ENCODE measurements at regions not wholly inside any gene's neighbourhood (a gene's known extent, or its start where the extent isn't known, plus 50 kb on each side); places are given as distances from the start of the nearest gene placed in this dataset.

- H3K4me1 ChIP-seq (ENCODE audit: control insufficient read depth, insufficient read depth, low read length), result no peaks in the 10 kb centered on the region
- 76% methylated on average over 2 of the region's 2 CpGs for WGBS (ENCODE audit: insufficient coverage)
- DNase-seq (ENCODE audit: low read depth in 4 of 6, low spot score in 6 of 6), result peak in 1 of 6 donors; percentile 10
Observed at GRCh38 chr13:109451726-109452125, 334.7 kb downstream of the IRS2 start.

GRCh38 chr13:109448629-109449028, 337.8 kb downstream of the IRS2 start:
- Histone ChIP-seq H3K27me3 (ENCODE audit: control insufficient read depth, insufficient read depth, low read length) (no peaks in the 10 kb centered on the region), H3K36me3 (ENCODE audit: control insufficient read depth, insufficient read depth, low read length) (no peaks in the 10 kb centered on the region), H3K4me1 (ENCODE audit: control insufficient read depth, insufficient read depth, low read length) (no peaks in the 10 kb centered on the region), H3K27ac (ENCODE audit: low read depth, low read length) (no peak overlapping the region), H3K9me3 (ENCODE audit: control insufficient read depth, insufficient read depth, low read length) (peaks cover 2% of the 10 kb centered on the region), H3K4me3 (ENCODE audit: low read depth, low read length) (no peak overlapping the region)
- DNase-seq (ENCODE audit: low read depth in 4 of 6, low spot score in 6 of 6), result no peak
- WGBS (ENCODE audit: insufficient coverage), result 83% methylated on average over 3 of the region's 8 CpGs

More at GRCh38 chr13:109451726-109452125, 334.7 kb downstream of the IRS2 start:
- Histone ChIP-seq H3K27me3 (ENCODE audit: control insufficient read depth, insufficient read depth, low read length) (no peaks in the 10 kb centered on the region), H3K27ac (ENCODE audit: low read depth, low read length) (no peak overlapping the region), H3K9me3 (ENCODE audit: control insufficient read depth, insufficient read depth, low read length) (peaks cover 2% of the 10 kb centered on the region), H3K36me3 (ENCODE audit: control insufficient read depth, insufficient read depth, low read length) (no peaks in the 10 kb centered on the region), H3K4me3 (ENCODE audit: low read depth, low read length) (no peak overlapping the region)

GRCh38 chr13:109447667-109448066, 338.7 kb downstream of the IRS2 start:
- H3K27ac ChIP-seq (ENCODE audit: low read depth, low read length), result no peak overlapping the region
- H3K27me3 ChIP-seq (ENCODE audit: control insufficient read depth, insufficient read depth, low read length), result no peaks in the 10 kb centered on the region
- 94% methylated on average over 4 of the region's 4 CpGs for WGBS (ENCODE audit: insufficient coverage)
- peaks cover under 1% of the 10 kb centered on the region for H3K9me3 ChIP-seq (ENCODE audit: control insufficient read depth, insufficient read depth, low read length)
- no peak overlapping the region for H3K4me3 ChIP-seq (ENCODE audit: low read depth, low read length)
- no peaks in the 10 kb centered on the region for H3K36me3 ChIP-seq (ENCODE audit: control insufficient read depth, insufficient read depth, low read length)
- no peaks in the 10 kb centered on the region for H3K4me1 ChIP-seq (ENCODE audit: control insufficient read depth, insufficient read depth, low read length)
- no peak for DNase-seq (ENCODE audit: low read depth in 4 of 6, low spot score in 6 of 6)

- no peaks in the 10 kb centered on the region for H3K9me3 ChIP-seq (ENCODE audit: control insufficient read depth, insufficient read depth, low read length)
- no peaks in the 10 kb centered on the region for H3K36me3 ChIP-seq (ENCODE audit: control insufficient read depth, insufficient read depth, low read length)
- peaks cover 4% of the 10 kb centered on the region for H3K4me1 ChIP-seq (ENCODE audit: control insufficient read depth, insufficient read depth, low read length)
- peak overlapping the region; percentile 17 for H3K27ac ChIP-seq (ENCODE audit: low read depth, low read length)
- no peak for DNase-seq (ENCODE audit: low read depth in 4 of 6, low spot score in 6 of 6)
- no peak overlapping the region for H3K4me3 ChIP-seq (ENCODE audit: low read depth, low read length)
- no peaks in the 10 kb centered on the region for H3K27me3 ChIP-seq (ENCODE audit: control insufficient read depth, insufficient read depth, low read length)
- no CpG with 5 or more reads among the region's 4 CpGs for WGBS (ENCODE audit: insufficient coverage)
Observed at GRCh38 chr13:109440320-109440719, 346.1 kb downstream of the IRS2 start.

GRCh38 chr13:109439813-109440212, 346.6 kb downstream of the IRS2 start:
- peak overlapping the region; percentile 17 for H3K27ac ChIP-seq (ENCODE audit: low read depth, low read length)
- H3K27me3 ChIP-seq (ENCODE audit: control insufficient read depth, insufficient read depth, low read length), result no peaks in the 10 kb centered on the region
- 86% methylated on average over 6 of the region's 6 CpGs for WGBS (ENCODE audit: insufficient coverage)
- DNase-seq (ENCODE audit: low read depth in 4 of 6, low spot score in 6 of 6), result no peak
- H3K36me3 ChIP-seq (ENCODE audit: control insufficient read depth, insufficient read depth, low read length), result no peaks in the 10 kb centered on the region
- H3K4me3 ChIP-seq (ENCODE audit: low read depth, low read length), result no peak overlapping the region
- H3K4me1 ChIP-seq (ENCODE audit: control insufficient read depth, insufficient read depth, low read length), result peaks cover 4% of the 10 kb centered on the region
- H3K9me3 ChIP-seq (ENCODE audit: control insufficient read depth, insufficient read depth, low read length), result no peaks in the 10 kb centered on the region

GRCh38 chr13:109436841-109437240, 349.5 kb downstream of the IRS2 start:
- no CpG with 5 or more reads among the region's 2 CpGs for WGBS (ENCODE audit: insufficient coverage)

GRCh38 chr13:109436055-109436622, 350.2 kb downstream of the IRS2 start:
- H3K4me3 ChIP-seq (ENCODE audit: low read depth, low read length), result no peak overlapping the region
- H3K27ac ChIP-seq (ENCODE audit: low read depth, low read length), result no peak overlapping the region
- no peaks in the 10 kb centered on the region for H3K27me3 ChIP-seq (ENCODE audit: control insufficient read depth, insufficient read depth, low read length)
- no peak for DNase-seq (ENCODE audit: low read depth in 4 of 6, low spot score in 6 of 6)
- no peaks in the 10 kb centered on the region for H3K36me3 ChIP-seq (ENCODE audit: control insufficient read depth, insufficient read depth, low read length)
- peaks cover 4% of the 10 kb centered on the region for H3K4me1 ChIP-seq (ENCODE audit: control insufficient read depth, insufficient read depth, low read length)
- H3K9me3 ChIP-seq (ENCODE audit: control insufficient read depth, insufficient read depth, low read length), result peaks cover 1% of the 10 kb centered on the region
- WGBS (ENCODE audit: insufficient coverage), result 93% methylated on average over 7 of the region's 7 CpGs

More at GRCh38 chr13:109436841-109437240, 349.5 kb downstream of the IRS2 start:
- Histone ChIP-seq H3K36me3 (ENCODE audit: control insufficient read depth, insufficient read depth, low read length) (no peaks in the 10 kb centered on the region), H3K27ac (ENCODE audit: low read depth, low read length) (no peak overlapping the region), H3K9me3 (ENCODE audit: control insufficient read depth, insufficient read depth, low read length) (peaks cover 1% of the 10 kb centered on the region), H3K27me3 (ENCODE audit: control insufficient read depth, insufficient read depth, low read length) (no peaks in the 10 kb centered on the region), H3K4me1 (ENCODE audit: control insufficient read depth, insufficient read depth, low read length) (peaks cover 4% of the 10 kb centered on the region), H3K4me3 (ENCODE audit: low read depth, low read length) (no peak overlapping the region)
- no peak for DNase-seq (ENCODE audit: low read depth in 4 of 6, low spot score in 6 of 6)

GRCh38 chr13:109431217-109431616, 355.2 kb downstream of the IRS2 start:
- DNase-seq (ENCODE audit: low read depth in 4 of 6, low spot score in 6 of 6), result no peak
- Histone ChIP-seq H3K4me3 (ENCODE audit: low read depth, low read length) (no peak overlapping the region), H3K9me3 (ENCODE audit: control insufficient read depth, insufficient read depth, low read length) (peaks cover 1% of the 10 kb centered on the region), H3K27ac (ENCODE audit: low read depth, low read length) (no peak overlapping the region), H3K4me1 (ENCODE audit: control insufficient read depth, insufficient read depth, low read length) (no peaks in the 10 kb centered on the region), H3K27me3 (ENCODE audit: control insufficient read depth, insufficient read depth, low read length) (no peaks in the 10 kb centered on the region), H3K36me3 (ENCODE audit: control insufficient read depth, insufficient read depth, low read length) (no peaks in the 10 kb centered on the region)
- WGBS (ENCODE audit: insufficient coverage), result no CpG with 5 or more reads among the region's 2 CpGs

GRCh38 chr13:109428146-109428545, 358.2 kb downstream of the IRS2 start:
- H3K9me3 ChIP-seq (ENCODE audit: control insufficient read depth, insufficient read depth, low read length), result peaks cover 1% of the 10 kb centered on the region
- H3K4me1 ChIP-seq (ENCODE audit: control insufficient read depth, insufficient read depth, low read length), result no peaks in the 10 kb centered on the region
- WGBS (ENCODE audit: insufficient coverage), result 100% methylated on average over 1 of the region's 3 CpGs
- H3K36me3 ChIP-seq (ENCODE audit: control insufficient read depth, insufficient read depth, low read length), result no peaks in the 10 kb centered on the region
- H3K4me3 ChIP-seq (ENCODE audit: low read depth, low read length), result no peak overlapping the region
- no peak for DNase-seq (ENCODE audit: low read depth in 4 of 6, low spot score in 6 of 6)
- no peaks in the 10 kb centered on the region for H3K27me3 ChIP-seq (ENCODE audit: control insufficient read depth, insufficient read depth, low read length)
- H3K27ac ChIP-seq (ENCODE audit: low read depth, low read length), result no peak overlapping the region

- no CpG with 5 or more reads among the region's 3 CpGs for WGBS (ENCODE audit: insufficient coverage)
- Histone ChIP-seq H3K27ac (ENCODE audit: low read depth, low read length) (no peak overlapping the region), H3K9me3 (ENCODE audit: control insufficient read depth, insufficient read depth, low read length) (peaks cover under 1% of the 10 kb centered on the region), H3K27me3 (ENCODE audit: control insufficient read depth, insufficient read depth, low read length) (no peaks in the 10 kb centered on the region), H3K4me1 (ENCODE audit: control insufficient read depth, insufficient read depth, low read length) (no peaks in the 10 kb centered on the region), H3K36me3 (ENCODE audit: control insufficient read depth, insufficient read depth, low read length) (no peaks in the 10 kb centered on the region), H3K4me3 (ENCODE audit: low read depth, low read length) (no peak overlapping the region)
- no peak for DNase-seq (ENCODE audit: low read depth in 4 of 6, low spot score in 6 of 6)
Observed at GRCh38 chr13:109427695-109428094, 358.7 kb downstream of the IRS2 start.
